ENCODE measurements at regions not wholly inside any gene's neighbourhood (a gene's known extent, or its start where the extent isn't known, plus 50 kb on each side); places are given as distances from the start of the nearest gene placed in this dataset.

- DNase-seq (ENCODE audit: low spot score) = no peak
- TF ChIP-seq, protein P1, sequence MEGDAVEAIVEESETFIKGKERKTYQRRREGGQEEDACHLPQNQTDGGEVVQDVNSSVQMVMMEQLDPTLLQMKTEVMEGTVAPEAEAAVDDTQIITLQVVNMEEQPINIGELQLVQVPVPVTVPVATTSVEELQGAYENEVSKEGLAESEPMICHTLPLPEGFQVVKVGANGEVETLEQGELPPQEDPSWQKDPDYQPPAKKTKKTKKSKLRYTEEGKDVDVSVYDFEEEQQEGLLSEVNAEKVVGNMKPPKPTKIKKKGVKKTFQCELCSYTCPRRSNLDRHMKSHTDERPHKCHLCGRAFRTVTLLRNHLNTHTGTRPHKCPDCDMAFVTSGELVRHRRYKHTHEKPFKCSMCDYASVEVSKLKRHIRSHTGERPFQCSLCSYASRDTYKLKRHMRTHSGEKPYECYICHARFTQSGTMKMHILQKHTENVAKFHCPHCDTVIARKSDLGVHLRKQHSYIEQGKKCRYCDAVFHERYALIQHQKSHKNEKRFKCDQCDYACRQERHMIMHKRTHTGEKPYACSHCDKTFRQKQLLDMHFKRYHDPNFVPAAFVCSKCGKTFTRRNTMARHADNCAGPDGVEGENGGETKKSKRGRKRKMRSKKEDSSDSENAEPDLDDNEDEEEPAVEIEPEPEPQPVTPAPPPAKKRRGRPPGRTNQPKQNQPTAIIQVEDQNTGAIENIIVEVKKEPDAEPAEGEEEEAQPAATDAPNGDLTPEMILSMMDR (IDR thresholded peaks at IDR 0.05; ENCODE audit: extremely low read depth, missing control alignments) = no peak
These were observed 105.4 kb upstream of the PCDH7 start for GRCh38 chr4:30614771-30615170.

DNA sequence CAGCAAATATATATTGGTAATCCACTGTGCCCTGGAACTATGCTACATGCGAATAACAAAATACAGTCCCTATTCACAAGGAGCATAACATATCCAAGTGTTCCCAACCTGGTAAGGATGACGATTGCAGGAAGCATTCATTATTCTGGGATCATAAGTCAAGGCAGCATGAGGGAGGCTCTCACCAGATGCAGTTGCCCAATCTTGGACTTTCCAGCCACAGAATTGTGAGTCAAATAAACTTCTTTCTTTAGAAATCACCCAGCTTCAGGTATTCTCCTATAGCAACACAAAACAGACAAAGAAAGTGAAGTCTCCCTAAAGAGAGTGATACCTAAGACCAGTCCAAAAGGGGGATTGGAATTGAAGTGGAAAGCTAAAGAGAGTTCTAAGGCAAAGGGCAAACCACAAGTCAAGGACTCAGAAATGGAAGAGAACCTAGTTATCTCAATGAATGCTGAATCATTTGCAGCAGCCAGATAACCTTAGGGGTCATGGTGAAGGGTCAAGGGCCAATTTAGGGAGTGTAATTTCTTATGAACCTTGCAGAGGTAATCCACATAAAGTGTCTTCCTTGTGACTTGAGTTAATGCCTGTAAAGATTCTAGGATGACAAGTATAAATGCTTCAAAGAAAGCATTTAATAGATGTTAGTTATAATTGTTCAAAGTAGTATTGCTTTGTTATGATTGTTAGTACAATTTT is 103.1 kb upstream of the PCDH7 start:
- TF ChIP-seq, protein P1 (IDR thresholded peaks at IDR 0.05; ENCODE audit: extremely low read depth, missing control alignments) = no peak
- no peak for DNase-seq (ENCODE audit: low spot score)

- TF ChIP-seq, protein P1 (IDR thresholded peaks at IDR 0.05; ENCODE audit: extremely low read depth, missing control alignments) = no peak
- no peak for DNase-seq (ENCODE audit: low spot score)
These were observed 102.3 kb upstream of the PCDH7 start for GRCh38 chr4:30617836-30618235.

- TF ChIP-seq, protein P1 (IDR thresholded peaks at IDR 0.05; ENCODE audit: extremely low read depth, missing control alignments) = no peak
- DNase-seq (ENCODE audit: low spot score) = no peak
These were observed 100.5 kb upstream of the PCDH7 start for GRCh38 chr4:30619679-30620078.

GRCh38 chr4:30620711-30621110 is 99.5 kb upstream of the PCDH7 start:
- TF ChIP-seq, protein P1 (IDR thresholded peaks at IDR 0.05; ENCODE audit: extremely low read depth, missing control alignments) = no peak
- no peak for DNase-seq (ENCODE audit: low spot score)

DNA sequence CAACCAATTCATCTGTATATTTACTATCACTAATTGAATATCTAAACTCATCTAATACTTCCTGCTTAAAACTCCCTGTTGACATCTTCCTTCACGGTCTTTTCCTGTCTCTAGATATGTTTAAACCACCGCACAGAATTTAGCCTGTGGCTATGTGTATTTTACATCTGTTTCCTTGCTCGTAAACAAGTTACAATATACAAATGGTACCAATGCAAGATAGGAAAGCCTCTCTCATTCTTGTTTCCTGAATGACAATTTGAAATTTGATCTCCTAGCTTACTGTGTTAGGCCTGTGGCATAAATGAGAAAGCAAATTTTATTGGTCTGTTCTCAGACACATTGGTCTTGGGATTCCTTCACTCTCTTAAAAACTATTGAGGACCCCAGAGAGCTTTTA is 89.7 kb upstream of the PCDH7 start:
- TF ChIP-seq, protein P1 (IDR thresholded peaks at IDR 0.05; ENCODE audit: extremely low read depth, missing control alignments) = no peak
- DNase-seq (ENCODE audit: low spot score) = no peak

GRCh38 chr4:30632751-30633150 is 87.4 kb upstream of the PCDH7 start:
- TF ChIP-seq, protein P1 (IDR thresholded peaks at IDR 0.05; ENCODE audit: extremely low read depth, missing control alignments) = no peak
- DNase-seq (ENCODE audit: low spot score) = no peak

Data from GM20000 (cell line).